HG03521 (cell line): ENCODE measurements at regions not wholly inside any gene's neighbourhood (a gene's known extent, or its start where the extent isn't known, plus 50 kb on each side); places are given as distances from the start of the nearest gene placed in this dataset.

Experiments used
- ATAC-seq: cut with Tn5 transposase; IDR thresholded peaks from one replicate; pipeline ENCODE4 v1.9.1; 2021; ENCODE audit warnings: mild to moderate bottlenecking, moderate library complexity; ENCODE audit not compliant: unreplicated experiment

DNA sequence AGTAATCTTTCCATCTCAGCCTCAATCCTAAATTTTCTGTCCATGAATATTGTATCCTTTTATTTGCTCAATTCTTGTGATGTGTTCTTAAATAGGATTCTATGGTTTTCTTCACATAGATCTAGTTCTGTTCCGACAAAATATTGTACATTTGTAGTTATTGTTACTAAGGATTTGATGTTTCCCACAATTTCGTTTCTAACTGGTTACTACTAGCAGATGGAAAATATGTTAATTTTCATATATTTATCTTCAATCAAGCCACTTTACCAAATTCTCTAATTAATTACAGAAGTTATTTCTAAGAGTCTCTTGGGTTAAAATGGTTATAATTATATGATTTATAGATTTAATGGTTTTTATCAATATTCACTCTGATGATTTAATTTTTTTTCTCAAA, 60.3 kb downstream of the SEC61B start:
- ATAC-seq = no peak

DNA sequence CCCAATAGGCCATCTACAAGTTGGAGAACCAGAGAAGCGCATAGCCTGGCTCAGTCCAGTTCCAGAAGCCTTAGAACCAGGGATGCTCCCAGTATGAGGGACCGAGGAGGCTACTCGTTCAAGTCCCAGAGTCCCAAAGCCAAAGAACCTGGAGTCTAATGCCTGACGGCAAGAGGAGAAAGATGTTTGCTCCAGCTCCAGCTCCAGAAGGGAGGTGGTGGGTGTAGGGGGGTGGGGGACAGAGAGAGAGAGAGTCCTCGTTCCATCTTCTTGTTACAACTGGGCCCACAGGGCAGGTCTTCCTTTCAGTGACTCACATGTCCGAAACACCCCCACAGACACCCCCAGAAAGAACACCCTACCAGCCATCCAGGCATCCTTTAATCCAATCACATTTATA, 63.9 kb downstream of the SEC61B start:
- no peak for ATAC-seq

DNA sequence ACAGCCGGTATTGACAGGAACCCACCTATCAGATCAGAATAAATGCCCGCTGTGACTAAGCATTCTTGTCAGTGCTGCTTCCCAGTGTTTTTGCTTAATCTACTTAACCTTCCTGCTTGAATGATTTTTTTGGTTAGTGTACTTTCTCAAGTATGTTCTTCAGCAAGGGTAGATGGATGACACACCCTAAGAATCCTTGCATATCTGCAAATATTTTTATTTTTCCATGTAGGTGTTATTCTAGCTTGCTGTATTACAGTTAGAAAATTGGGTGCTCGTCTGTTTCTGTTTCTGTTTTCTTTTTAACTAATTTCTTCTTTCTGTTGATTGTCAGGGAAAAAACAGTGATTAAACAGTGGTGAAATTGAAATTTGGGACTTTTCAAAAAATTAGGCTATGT, 64.5 kb downstream of the SEC61B start:
- no peak for ATAC-seq

DNA sequence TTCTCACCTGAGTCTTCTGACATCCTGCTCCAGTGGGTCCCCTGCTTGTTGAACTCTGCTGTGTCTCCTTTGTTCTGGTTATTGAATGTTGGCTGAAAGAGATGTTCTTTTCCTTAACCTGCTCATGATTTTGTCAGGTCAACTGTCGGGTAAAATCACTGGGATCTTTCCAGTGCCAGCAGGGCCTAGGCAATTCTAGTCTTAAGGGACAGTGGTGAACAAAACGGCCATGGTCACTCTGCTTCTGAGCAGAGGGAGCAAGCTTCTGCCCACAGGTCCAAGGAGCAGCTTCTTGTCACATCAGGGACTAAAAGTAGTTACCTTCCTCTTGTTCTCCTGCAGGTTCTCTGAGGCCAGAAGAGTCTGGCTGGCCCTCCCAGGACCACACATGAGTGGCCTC, 65.6 kb downstream of the SEC61B start:
- no peak for ATAC-seq

DNA sequence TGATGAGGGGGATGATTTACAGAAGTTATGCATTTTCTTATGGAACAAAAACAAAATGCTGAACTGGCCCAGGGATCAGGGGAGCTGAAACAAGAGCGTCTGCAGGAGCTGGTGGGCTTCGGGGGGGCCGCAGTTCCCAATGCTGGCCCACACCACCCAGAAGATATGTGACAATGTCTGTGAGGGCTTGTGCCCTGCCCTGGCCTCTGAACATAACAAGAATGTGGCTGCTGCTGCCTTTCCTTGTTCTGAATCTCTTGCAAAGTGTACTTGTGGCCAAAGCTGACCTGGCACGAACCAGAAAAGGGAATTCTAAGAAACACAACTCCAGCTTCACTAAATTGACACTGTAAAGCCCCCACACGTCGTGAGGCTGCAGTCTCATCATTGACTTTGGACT, 66.7 kb downstream of the SEC61B start:
- no peak for ATAC-seq

DNA sequence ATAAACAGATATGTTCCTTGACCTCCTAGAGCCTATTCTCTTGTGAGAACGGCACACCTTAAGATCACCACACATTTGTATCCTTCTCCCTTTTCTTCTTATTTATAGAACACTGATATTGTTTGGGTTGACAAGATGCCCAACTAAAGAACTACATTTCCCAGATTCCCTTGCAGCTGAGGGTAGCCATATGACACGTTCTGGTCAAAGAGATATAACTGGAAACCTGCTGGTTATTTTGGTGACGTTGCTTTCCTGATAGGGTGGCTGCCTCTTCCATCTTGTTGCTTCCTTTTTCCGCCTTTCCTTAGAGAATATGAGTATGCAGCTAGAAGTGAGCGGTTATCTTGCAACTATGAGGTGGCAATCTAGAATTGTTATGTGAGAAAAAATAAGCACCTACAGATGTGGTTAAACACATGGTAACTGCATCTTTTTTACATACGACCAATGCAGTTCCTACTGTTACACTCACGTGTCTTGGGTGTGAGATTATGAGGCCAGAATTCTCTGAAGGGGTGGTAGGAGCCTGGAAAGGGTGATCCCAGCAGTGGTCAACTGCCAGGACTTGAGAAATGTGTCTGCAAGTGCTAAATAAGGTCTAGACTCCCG, 72.9 kb downstream of the SEC61B start:
- ATAC-seq = no peak

DNA sequence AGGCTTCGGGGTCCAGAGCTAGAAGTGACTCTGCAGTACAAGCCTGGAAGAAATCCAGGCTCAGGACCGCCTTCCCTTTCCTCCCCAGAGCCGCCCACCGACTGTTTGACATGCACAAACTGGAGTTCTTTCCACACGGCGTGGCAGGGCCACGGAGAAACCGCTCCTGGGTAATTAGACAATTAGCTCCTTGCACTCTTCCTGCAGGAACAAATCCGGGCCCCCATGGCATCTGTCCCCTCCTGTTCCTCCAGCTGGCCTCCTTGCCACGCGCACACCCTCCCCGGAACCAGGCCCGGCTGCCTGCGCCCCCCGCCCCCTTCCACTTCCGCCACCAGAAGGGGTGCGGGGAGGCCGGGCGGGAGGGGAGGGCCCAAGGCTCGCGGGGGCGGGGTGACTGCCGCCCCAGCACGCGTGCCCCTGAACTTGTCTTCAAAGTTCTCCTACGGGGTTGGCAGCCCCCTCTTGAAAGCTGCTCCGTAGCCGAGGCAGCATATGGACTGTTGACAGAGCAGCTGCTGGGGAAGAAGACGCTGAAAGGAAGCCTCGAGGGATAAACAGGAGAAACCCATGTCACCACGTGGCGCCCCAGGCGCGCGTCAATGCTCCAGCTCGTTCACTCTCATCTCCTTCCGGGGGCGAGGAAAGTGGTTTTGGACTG, 74.3 kb downstream of the SEC61B start:
- no peak for ATAC-seq

DNA sequence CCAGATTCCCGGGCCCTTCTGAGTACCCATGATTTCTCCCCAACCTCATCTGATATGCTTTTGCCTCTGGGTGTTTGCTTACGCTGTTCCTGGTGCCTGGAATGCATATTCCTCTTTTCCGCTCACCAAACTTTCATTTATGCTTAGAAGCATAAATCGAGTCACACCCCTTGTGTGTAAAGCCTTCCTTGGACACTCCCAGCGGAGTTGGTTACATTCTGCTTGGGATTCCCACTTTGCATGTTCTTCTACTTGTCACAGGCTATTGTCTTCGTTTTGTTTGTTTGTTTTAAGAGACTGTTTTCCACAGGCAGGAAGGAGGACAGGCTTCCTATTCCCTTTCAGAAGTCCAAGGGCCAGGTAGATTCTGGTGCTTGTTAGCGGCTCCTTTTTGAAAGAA, 76.5 kb downstream of the SEC61B start:
- ATAC-seq = no peak

DNA sequence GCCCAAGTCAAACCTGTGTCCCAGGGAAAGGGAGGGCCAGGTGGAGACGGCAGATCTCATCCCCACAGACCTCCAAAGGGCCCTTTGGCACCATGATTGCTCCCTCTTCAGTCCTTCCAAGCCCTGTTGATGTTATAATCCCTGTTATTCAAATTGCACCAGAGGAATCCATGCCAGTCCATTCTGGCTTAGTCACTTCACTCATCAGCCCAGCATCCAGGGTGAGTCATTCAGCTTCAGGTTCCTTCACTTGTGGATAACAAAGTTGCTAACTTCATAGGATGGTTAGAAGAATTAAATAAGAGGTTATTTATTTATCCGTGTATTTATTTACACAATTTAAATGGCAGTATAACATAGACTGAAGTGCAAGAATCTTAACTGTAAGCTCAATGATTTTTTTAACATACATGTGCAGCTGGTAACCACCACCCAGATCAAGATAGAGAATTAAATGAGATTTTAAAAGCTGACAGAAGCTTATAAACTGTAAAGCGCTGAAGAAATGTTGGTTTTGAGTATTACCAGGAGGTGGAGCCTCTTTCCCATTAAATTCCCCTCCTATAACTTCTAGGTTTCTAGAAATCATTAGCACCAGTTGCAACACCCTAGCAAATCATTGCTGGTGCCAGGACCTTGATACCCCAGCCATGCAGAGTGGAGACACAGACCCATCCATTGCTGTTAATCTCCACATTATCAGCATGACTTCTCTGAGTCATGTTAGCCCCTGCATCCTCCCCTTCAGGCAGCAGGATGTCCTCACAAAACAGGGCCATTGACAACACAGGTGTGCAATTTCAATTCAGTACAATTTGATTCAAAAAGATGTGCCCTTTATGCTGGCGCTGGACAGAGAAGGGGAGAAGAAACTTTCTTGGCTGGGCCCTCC, 77.4 kb downstream of the SEC61B start:
- no peak for ATAC-seq

DNA sequence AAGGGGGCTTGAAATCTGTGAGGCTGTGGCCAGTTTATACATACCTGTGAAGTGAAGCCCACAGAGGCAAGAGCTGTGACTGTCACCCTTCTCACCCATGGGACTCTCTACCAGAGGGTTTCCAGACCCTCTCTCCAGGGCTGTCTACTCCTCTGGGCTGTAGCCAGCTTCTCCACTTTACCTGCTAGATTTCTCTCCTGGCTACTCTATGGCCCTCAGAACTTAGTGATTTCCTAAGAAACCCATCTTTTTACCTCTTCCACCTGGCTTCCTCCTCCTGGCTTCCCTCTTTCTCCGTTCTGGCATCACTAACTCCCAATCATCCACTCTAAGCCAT, 78.0 kb downstream of the SEC61B start:
- no peak for ATAC-seq

DNA sequence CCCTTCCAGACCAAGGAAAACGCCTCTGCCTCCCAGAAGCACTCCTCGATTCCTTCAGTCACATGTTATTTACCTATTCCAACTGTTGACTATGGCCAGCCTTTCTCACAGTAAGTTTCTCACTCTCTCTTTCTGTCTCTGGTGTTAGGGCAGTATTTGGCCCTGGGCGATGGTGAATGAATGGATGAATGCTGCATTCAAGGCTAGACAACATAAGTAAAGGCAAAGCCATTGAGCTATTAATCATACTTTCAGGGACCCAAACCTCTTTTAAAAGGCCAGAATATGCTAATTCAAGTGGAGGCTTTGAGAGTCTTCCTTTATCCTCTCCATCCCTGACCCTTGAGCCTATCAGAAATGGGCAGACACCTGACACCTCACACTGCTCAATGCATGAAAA, 78.5 kb downstream of the SEC61B start:
- ATAC-seq = no peak

DNA sequence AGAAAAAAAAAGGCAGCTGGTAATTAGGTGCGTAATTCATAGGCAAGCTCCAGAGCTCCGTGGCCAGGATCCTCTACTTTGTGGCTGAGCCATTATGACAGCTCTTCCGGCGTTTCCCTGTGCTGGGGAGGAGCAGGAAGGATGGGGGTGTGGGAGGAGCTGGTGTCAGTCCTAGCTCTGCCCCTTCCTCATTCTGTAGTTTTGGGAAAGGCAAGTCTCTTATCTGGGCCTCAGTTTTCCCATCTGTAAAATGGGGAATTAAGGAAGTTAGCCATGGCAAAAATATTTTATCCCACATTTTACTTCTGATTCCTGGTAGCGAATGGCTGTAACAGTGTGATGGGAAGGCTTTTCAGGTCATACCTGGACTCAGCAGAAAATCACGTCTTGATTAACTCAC, 81.1 kb downstream of the SEC61B start:
- ATAC-seq = no peak

DNA sequence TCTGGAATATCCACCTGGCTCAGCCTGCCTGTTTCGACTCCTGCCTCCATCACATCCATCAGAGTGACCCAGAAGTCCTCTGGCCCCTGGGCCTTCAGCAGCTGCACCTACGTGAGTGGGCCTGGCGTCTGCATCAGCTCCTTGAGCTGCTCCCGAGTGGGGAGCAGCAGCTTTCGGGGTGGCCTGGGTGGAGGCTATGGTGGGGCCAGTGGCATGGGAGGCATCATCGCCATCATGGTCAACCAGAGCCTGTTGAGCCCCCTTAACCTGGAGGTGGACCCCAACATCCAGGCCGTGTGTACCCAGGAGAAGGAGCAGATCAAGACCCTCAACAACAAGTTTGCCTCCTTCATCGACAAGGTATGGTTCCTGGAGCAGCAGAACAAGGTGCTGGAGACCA, 83.0 kb downstream of the SEC61B start:
- ATAC-seq = no peak

DNA sequence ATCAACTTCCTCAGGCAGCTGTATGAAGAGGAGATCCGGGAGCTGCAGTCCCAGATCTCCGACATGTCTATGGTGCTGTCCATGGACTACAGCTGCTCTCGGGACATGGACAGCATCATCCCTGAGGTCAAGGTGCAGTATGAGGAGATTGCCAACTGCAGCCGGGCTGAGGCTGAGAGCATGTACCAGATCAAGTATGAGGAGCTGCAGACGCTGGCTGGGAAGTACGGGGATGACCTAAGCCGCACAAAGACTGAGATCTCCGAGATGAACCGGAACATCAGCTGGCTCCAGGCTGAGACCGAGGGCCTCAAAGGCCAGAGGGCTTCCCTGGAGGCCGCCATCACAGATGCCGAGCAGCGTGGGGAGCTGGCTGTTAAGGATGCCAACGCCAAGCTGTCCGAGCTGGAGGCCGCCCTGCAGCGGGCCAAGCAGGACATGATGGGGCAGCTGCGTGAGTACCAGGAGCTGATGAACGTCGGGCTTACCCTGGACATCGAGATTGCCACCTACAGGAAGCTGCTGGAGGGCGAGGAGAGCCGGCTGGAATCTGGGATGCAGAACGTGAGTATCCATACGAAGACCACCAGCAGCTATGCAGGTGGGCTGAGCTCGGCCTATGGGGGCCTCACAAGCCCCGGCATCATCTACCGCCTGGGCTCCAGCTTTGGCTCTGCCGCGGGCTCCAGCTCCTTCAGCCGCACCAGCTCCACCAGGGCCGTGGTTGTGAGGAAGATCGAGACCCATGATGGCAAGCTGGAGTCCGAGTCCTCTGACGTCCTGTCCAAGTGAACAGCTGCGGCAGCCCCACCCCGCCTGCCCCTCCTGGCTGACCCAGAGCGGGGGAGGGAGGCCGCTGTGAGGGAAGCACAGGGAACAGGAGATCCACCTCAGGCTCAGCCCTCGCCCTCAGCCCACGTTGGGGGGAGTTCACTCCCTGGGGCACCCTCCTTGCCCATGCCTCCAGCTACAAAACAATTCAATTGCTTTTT, 84.0 kb downstream of the SEC61B start:
- no peak for ATAC-seq

DNA sequence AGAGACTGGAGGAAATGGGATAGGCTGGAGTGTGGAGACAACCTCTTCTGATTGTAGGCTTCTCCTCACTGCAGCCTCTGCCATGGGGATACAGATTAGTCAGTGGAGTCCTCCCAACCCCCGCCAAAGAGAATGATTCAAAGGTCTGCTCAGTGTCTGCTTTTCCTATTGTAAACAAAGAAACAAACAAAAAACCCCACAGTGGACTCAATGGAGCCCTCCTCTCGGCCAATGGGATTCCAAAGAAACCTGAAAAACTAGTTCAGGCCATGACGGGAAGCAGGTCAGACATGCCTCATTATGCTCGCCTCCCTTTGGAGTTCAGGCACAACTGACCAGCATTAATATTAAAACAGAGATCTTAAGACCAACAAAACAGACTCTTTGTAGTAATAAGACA, 85.8 kb downstream of the SEC61B start:
- no peak for ATAC-seq

DNA sequence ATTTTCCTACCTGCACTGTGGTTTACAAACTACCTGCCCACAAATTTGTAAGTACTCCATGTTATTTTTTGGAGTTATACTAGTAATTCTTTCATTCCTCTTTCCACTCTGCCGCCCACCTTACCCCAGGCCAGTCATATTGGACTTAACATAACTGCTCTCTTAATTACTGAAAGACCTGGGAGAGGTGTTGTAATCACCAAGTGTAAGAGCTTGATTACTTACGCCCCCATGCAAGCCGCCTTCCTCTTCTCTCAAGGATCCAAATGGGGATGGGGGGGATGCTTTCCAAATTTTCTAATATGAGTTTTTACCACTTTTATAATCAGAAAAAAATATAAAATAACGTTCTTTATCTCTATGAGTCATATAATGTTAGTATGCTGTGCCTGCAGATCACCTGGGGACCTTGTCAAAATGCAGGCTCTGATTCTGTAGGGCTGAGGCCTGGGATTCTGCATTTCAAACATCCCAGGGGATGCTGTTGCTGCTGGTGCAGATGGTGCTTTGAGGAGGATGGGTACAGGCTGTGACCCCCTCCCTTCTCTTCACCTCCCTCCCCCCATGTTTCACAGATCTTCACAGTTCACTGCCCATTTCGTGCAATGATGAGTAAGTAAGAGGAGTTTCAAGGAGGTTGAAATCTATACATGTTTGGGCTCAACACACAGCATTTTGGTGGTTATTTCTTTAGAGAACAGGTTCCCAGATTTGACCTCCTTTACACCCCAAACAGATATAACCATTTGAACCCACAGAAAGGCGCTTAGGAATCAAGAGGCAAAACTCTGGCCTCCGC, 87.3 kb downstream of the SEC61B start:
- no peak for ATAC-seq

DNA sequence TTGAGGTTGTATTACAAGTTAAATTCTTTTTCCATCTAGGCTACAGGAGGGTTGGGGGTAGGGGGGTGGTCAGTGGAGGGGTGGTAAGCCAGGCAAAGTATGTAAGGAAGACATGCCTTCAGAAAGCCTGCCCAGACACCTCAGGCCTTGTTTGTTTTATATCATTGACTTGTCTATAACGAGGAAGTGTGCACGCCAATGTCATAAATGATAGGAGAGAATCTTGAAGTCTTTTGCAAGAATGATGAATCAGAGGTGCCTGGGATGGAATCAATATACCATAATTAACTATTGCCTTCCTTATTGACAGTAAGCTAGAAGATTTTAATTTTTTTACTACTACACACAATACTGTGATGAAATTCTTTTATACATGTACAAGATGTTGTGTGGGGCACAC, 90.7 kb downstream of the SEC61B start:
- no peak for ATAC-seq

DNA sequence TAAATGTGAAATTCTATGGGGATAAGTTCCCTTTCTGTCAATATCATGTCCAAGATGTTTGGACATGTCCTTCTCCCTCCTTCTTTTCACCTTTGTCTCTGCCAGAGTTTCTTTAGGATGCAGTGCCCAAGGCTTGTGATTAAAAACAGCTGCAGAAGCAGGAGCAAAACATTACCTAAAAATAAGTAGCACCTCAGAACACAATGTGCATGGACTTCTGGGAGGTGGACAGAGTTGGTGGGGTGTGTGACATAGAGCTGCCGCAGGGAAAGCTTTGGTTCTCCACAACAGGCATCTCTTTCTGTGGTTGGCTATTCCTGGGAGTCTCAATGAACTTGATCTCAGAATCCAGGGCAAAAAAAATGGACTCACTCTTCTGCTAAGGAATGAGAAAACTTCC, 97.0 kb downstream of the SEC61B start:
- no peak for ATAC-seq

DNA sequence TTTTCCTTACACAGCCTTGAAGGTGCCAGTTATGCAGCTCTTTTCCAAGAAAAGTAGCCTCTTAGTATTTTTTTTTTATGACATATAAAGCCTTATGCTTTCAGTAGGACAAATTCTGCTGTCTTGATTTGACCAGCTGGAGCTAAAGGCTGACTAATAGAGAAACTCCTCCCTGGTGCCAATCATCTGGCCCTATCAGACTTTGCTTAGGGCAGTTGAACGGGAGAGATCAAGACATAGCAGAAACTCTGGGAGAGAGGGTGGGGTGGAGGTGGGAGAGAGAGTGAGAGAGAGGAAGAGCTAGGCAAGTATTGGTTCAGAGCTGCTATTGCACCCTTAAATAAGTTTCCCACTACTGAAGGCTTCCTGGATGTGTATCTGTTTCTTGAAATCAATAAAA, 100.2 kb downstream of the SEC61B start:
- ATAC-seq = no peak
